HEK293 (cell line): ENCODE measurements at regions not wholly inside any gene's neighbourhood (a gene's known extent, or its start where the extent isn't known, plus 50 kb on each side); places are given as distances from the start of the nearest gene placed in this dataset.

Experiments
- CTCF ChIP-seq: fragments of 450-650 bp; formaldehyde crosslinking; IDR thresholded peaks from 2 replicates; pipeline ENCODE4 v1.5.1; 2016; ENCODE audit warnings: missing biosample characterization, missing genetic modification characterization
- MYNN ChIP-seq: fragments of 450-650 bp; formaldehyde crosslinking; IDR thresholded peaks from 2 replicates; pipeline ENCODE4 v1.5.1; 2016; ENCODE audit warnings: missing biosample characterization, missing genetic modification characterization, borderline replicate concordance
- PRDM4 ChIP-seq: fragments of 450-650 bp; formaldehyde crosslinking; IDR thresholded peaks from 2 replicates; pipeline ENCODE4 v1.5.1; 2017; ENCODE audit warnings: missing biosample characterization, missing genetic modification characterization
- TSHZ1 ChIP-seq: fragments of 450-650 bp; formaldehyde crosslinking; IDR thresholded peaks from 2 replicates; pipeline ENCODE4 v1.5.1; 2016; ENCODE audit warnings: missing biosample characterization, missing genetic modification characterization, borderline replicate concordance
- ZBTB17 ChIP-seq: fragments of 450-650 bp; formaldehyde crosslinking; IDR thresholded peaks from 2 replicates; pipeline ENCODE4 v1.5.1; 2016; ENCODE audit warnings: missing biosample characterization, missing genetic modification characterization
- ZNF157 ChIP-seq: fragments of 450-650 bp; formaldehyde crosslinking; IDR thresholded peaks from 2 replicates; pipeline ENCODE4 v1.5.1; 2016; ENCODE audit warnings: missing biosample characterization, missing genetic modification characterization
- ZNF404 ChIP-seq: fragments of 450-650 bp; formaldehyde crosslinking; IDR thresholded peaks from 2 replicates; pipeline ENCODE4 v1.5.1; 2017; ENCODE audit warnings: missing biosample characterization, missing genetic modification characterization
- ZNF624 ChIP-seq: fragments of 450-650 bp; formaldehyde crosslinking; IDR thresholded peaks from 2 replicates; pipeline ENCODE4 v1.5.1; 2017; ENCODE audit warnings: missing biosample characterization, missing genetic modification characterization

GRCh38 chr20:1810926-1811620, 84.1 kb upstream of the SIRPA start:
- TF ChIP-seq TSHZ1 (no peak), PRDM4 (no peak), ZBTB17 (tag by site-specific recombination) (no peak), CTCF (tag by site-specific recombination) (no peak), ZNF157 (no peak), ZNF404 (tag by site-specific recombination) (no peak), ZNF624 (tag by site-specific recombination) (no peak), MYNN (no peak)
